Fibroblast of skin of back (primary cell): ENCODE measurements at regions not wholly inside any gene's neighbourhood (a gene's known extent, or its start where the extent isn't known, plus 50 kb on each side); places are given as distances from the start of the nearest gene placed in this dataset.

ENCODE experiments used
- DNase-seq: peaks from one replicate; pipeline ENCODE4 v3.0.0-alpha.2; 2013

GRCh38 chr12:124162151-124163110, 132.5 kb upstream of the RFLNA start:
- no peak for DNase-seq

GRCh38 chr12:124165695-124166094, 129.2 kb upstream of the RFLNA start:
- no peak for DNase-seq

GRCh38 chr12:124167141-124167540, 127.8 kb upstream of the RFLNA start:
- DNase-seq: no peak

GRCh38 chr12:124168016-124168786, 126.7 kb upstream of the RFLNA start:
- DNase-seq: no peak

GRCh38 chr12:124169577-124170284, 125.2 kb upstream of the RFLNA start:
- DNase-seq: no peak

- peak; percentile 22 for DNase-seq
Measured at GRCh38 chr12:124170760-124171159, 124.1 kb upstream of the RFLNA start.

- no peak for DNase-seq
Measured at GRCh38 chr12:124171231-124171979, 123.5 kb upstream of the RFLNA start.

- DNase-seq: peak; percentile 86
Measured at GRCh38 chr12:124172636-124173035, 122.3 kb upstream of the RFLNA start.

- DNase-seq: no peak
Measured at GRCh38 chr12:124173692-124174091, 121.2 kb upstream of the RFLNA start.

- peak; percentile 82 for DNase-seq
Measured at GRCh38 chr12:124174451-124175348, 120.2 kb upstream of the RFLNA start.

GRCh38 chr12:124175704-124176103, 119.2 kb upstream of the RFLNA start:
- DNase-seq: no peak

GRCh38 chr12:124177276-124177950, 117.5 kb upstream of the RFLNA start:
- no peak for DNase-seq

GRCh38 chr12:124177951-124178316, 117.0 kb upstream of the RFLNA start:
- no peak for DNase-seq

GRCh38 chr12:124179936-124180607, 114.8 kb upstream of the RFLNA start:
- DNase-seq: peak; percentile 41

- DNase-seq: no peak
Measured at GRCh38 chr12:124183172-124183571, 111.7 kb upstream of the RFLNA start.

GRCh38 chr12:124184456-124184855, 110.4 kb upstream of the RFLNA start:
- DNase-seq: no peak

GRCh38 chr12:124185971-124186686, 108.8 kb upstream of the RFLNA start:
- DNase-seq: no peak

GRCh38 chr12:124188084-124188483, 106.8 kb upstream of the RFLNA start:
- no peak for DNase-seq
